Neural progenitor cell (in vitro differentiated cells): ENCODE measurements at regions not wholly inside any gene's neighbourhood (a gene's known extent, or its start where the extent isn't known, plus 50 kb on each side); places are given as distances from the start of the nearest gene placed in this dataset.

ENCODE experiments used
- DNase-seq: peaks from one replicate; pipeline ENCODE4 v3.0.0-alpha.2; 2016; ENCODE audit warnings: low spot score
- H2AFZ ChIP-seq: fragments of 200-600 bp; sonication (generic); replicated peaks from 2 replicates; pipeline ENCODE4 v1.6.1; 2016; ENCODE audit warnings: antibody characterized with exemption
- H3F3A ChIP-seq: fragments of 200-600 bp; sonication (generic); 2 replicates; pipeline ENCODE4 v1.6.1; 2016; ENCODE audit warnings: antibody characterized with exemption, low read depth
- H3K27ac ChIP-seq: fragments of 200-600 bp; sonication (generic); 2 replicates; pipeline ENCODE4 v1.5.1; 2016; ENCODE audit warnings: mild to moderate bottlenecking
- H3K27me3 ChIP-seq: fragments of 200-600 bp; sonication (generic); 2 replicates; pipeline ENCODE4 v1.6.1; 2016; ENCODE audit warnings: mild to moderate bottlenecking, moderate library complexity
- H3K36me3 ChIP-seq: fragments of 200-600 bp; sonication (generic); 2 replicates; pipeline ENCODE4 v1.5.1; 2016
- H3K4me1 ChIP-seq: fragments of 200-600 bp; sonication (generic); 2 replicates; pipeline ENCODE4 v1.6.1; 2016; ENCODE audit warnings: mixed run types
- H3K4me2 ChIP-seq: fragments of 200-600 bp; sonication (generic); 2 replicates; pipeline ENCODE4 v1.6.1; 2016
- H3K4me3 ChIP-seq: fragments of 200-600 bp; sonication (generic); 2 replicates; pipeline ENCODE4 v1.5.1; 2016
- H3K79me2 ChIP-seq: fragments of 200-600 bp; sonication (generic); 2 replicates; pipeline ENCODE4 v1.6.1; 2016; ENCODE audit warnings: low read depth
- H3K9ac ChIP-seq: fragments of 200-600 bp; sonication (generic); 2 replicates; pipeline ENCODE4 v1.6.1; 2016
- H3K9me3 ChIP-seq: fragments of 200-600 bp; sonication (generic); 2 replicates; pipeline ENCODE4 v1.5.1; 2016; ENCODE audit warnings: low read depth
- H4K20me1 ChIP-seq: fragments of 200-600 bp; sonication (generic); 2 replicates; pipeline ENCODE4 v1.6.1; 2016; ENCODE audit warnings: low read depth
- H3K27ac Mint-ChIP-seq: 3 replicates; pipeline ENCODE4 v1.8.0; 2021; ENCODE audit warnings: mixed read lengths
- H3K27me3 Mint-ChIP-seq: 2 replicates; pipeline ENCODE4 v1.8.0; 2022; ENCODE audit warnings: low read depth, mild to moderate bottlenecking, inconsistent platforms, moderate library complexity, mixed read lengths; ENCODE audit not compliant: insufficient read depth
- H3K36me3 Mint-ChIP-seq: 3 replicates; pipeline ENCODE4 v1.8.0; 2021; ENCODE audit warnings: mixed read lengths
- H3K4me1 Mint-ChIP-seq: 3 replicates; pipeline ENCODE4 v1.8.0; 2021; ENCODE audit warnings: mixed read lengths
- H3K4me3 Mint-ChIP-seq: 3 replicates; pipeline ENCODE4 v1.8.0; 2021; ENCODE audit warnings: mild to moderate bottlenecking, moderate library complexity, mixed read lengths
- H3K9me3 Mint-ChIP-seq: 3 replicates; pipeline ENCODE4 v1.8.0; 2020; ENCODE audit warnings: mixed read lengths
- CTCF ChIP-seq: fragments of 200-600 bp; sonication (generic); IDR thresholded peaks from 2 replicates; pipeline ENCODE4 v1.5.1; 2017; ENCODE audit warnings: antibody characterized with exemption, mild to moderate bottlenecking
- EZH2 ChIP-seq: fragments of 200-600 bp; sonication (generic); IDR thresholded peaks from 2 replicates; pipeline ENCODE4 v1.6.1; 2017; ENCODE audit warnings: antibody characterized with exemption, mild to moderate bottlenecking, moderate library complexity
- EZH2phosphoT487 ChIP-seq: fragments of 200-600 bp; sonication (generic); IDR thresholded peaks from 2 replicates; pipeline ENCODE4 v1.6.1; 2017; ENCODE audit warnings: antibody characterized with exemption

GRCh38 chr11:26040339-26040738 is 291.6 kb upstream of the ANO3 start:
- Histone ChIP-seq H3K4me2 (no peak overlapping the region), H3K27me3 (no peaks in the 10 kb centered on the region)

GRCh38 chr11:26042113-26042512 is 289.8 kb upstream of the ANO3 start:
- H3K4me3 ChIP-seq = no peak overlapping the region
- Mint-ChIP-seq H3K36me3 (no peaks in the 10 kb centered on the region), H3K27me3 (no peaks in the 10 kb centered on the region), H3K9me3 (no peaks in the 10 kb centered on the region), H3K4me1 (no peaks in the 10 kb centered on the region), H3K4me3 (no peak overlapping the region), H3K27ac (no peak overlapping the region)
- H3F3A ChIP-seq = no peaks in the 10 kb centered on the region
- no peaks in the 10 kb centered on the region for H3K9me3 ChIP-seq
- no peak overlapping the region for H3K4me2 ChIP-seq
- DNase-seq = no peak
- TF ChIP-seq CTCF = no peak
- TF ChIP-seq EZH2phosphoT487 = no peak
- no peak for TF ChIP-seq EZH2
- H2AFZ ChIP-seq = no peak overlapping the region
- H3K4me1 ChIP-seq = no peaks in the 10 kb centered on the region
- H3K36me3 ChIP-seq = no peaks in the 10 kb centered on the region
- H4K20me1 ChIP-seq = no peaks in the 10 kb centered on the region
- no peaks in the 10 kb centered on the region for H3K79me2 ChIP-seq
- no peak overlapping the region for H3K27ac ChIP-seq
- no peaks in the 10 kb centered on the region for H3K27me3 ChIP-seq
- H3K9ac ChIP-seq = no peak overlapping the region

More at GRCh38 chr11:26040339-26040738, 291.6 kb upstream of the ANO3 start:
- Histone ChIP-seq H3K79me2 (no peaks in the 10 kb centered on the region), H3K4me1 (no peaks in the 10 kb centered on the region), H3K36me3 (no peaks in the 10 kb centered on the region), H3K4me3 (no peak overlapping the region), H3K27ac (no peak overlapping the region), H3F3A (no peaks in the 10 kb centered on the region), H3K9me3 (no peaks in the 10 kb centered on the region), H3K9ac (no peak overlapping the region), H2AFZ (no peak overlapping the region), H4K20me1 (no peaks in the 10 kb centered on the region)
- DNase-seq = no peak
- no peak for TF ChIP-seq EZH2phosphoT487
- TF ChIP-seq EZH2 = no peak
- no peak for TF ChIP-seq CTCF
- Mint-ChIP-seq H3K27ac (no peak overlapping the region), H3K36me3 (no peaks in the 10 kb centered on the region), H3K9me3 (no peaks in the 10 kb centered on the region), H3K4me1 (no peaks in the 10 kb centered on the region), H3K4me3 (no peak overlapping the region), H3K27me3 (no peaks in the 10 kb centered on the region)

GRCh38 chr11:26043665-26044064 is 288.3 kb upstream of the ANO3 start:
- Histone ChIP-seq H3K27me3 (no peaks in the 10 kb centered on the region), H3K79me2 (no peaks in the 10 kb centered on the region), H4K20me1 (no peaks in the 10 kb centered on the region), H3K4me3 (no peak overlapping the region), H3K4me1 (no peaks in the 10 kb centered on the region), H3K9me3 (no peaks in the 10 kb centered on the region), H3K36me3 (no peaks in the 10 kb centered on the region), H3K9ac (no peak overlapping the region), H3F3A (no peaks in the 10 kb centered on the region), H2AFZ (no peak overlapping the region), H3K4me2 (no peak overlapping the region), H3K27ac (no peak overlapping the region)
- Mint-ChIP-seq H3K4me1 (no peaks in the 10 kb centered on the region), H3K36me3 (no peaks in the 10 kb centered on the region), H3K27ac (no peak overlapping the region), H3K27me3 (no peaks in the 10 kb centered on the region), H3K4me3 (no peak overlapping the region), H3K9me3 (no peaks in the 10 kb centered on the region)
- no peak for DNase-seq
- TF ChIP-seq EZH2 = no peak
- no peak for TF ChIP-seq EZH2phosphoT487
- TF ChIP-seq CTCF = no peak
